ENCODE measurements at regions not wholly inside any gene's neighbourhood (a gene's known extent, or its start where the extent isn't known, plus 50 kb on each side); places are given as distances from the start of the nearest gene placed in this dataset.

DNA sequence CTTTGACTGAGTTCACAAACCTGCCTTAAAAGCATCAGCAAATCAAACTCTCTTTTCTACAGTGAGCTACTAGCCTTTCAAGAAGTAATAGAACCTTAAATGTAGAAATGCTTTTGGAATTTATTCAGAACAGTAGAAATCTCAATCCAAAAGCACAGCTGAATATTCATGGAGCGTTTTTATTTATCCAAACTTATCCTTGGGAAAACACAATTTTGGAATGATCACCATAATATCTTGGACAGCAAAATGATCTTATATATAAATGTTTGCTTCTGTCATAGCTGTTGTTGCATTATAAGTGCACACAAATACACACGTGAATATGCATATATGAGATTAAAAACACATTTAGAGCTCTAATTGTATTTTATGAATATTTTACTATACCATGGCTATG is 747.3 kb upstream of the PIK3C3 start:
- no peak for DNase-seq

- no peak for DNase-seq
These were observed 748.6 kb upstream of the PIK3C3 start for GRCh38 chr18:41206341-41206830.

DNA sequence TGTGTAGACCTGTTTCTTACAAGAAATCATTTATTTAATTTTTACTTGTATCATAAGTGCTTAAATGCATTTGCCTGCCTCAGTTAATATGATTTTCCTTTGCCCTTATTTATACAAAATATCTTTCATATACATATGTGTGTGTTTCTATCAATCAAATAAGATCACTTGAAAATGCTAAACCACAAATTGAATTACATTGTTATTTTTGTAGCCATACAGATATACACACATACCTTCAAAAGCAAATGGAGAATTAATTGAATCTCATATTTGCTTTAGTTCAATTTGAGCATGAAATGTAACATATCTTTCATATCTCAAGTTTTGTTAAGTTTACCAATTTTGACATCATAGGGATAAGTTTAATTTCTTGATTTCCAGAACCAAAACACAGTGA is 755.8 kb upstream of the PIK3C3 start:
- DNase-seq = no peak

GRCh38 chr18:41197967-41198366 is 757.1 kb upstream of the PIK3C3 start:
- DNase-seq = no peak

DNA sequence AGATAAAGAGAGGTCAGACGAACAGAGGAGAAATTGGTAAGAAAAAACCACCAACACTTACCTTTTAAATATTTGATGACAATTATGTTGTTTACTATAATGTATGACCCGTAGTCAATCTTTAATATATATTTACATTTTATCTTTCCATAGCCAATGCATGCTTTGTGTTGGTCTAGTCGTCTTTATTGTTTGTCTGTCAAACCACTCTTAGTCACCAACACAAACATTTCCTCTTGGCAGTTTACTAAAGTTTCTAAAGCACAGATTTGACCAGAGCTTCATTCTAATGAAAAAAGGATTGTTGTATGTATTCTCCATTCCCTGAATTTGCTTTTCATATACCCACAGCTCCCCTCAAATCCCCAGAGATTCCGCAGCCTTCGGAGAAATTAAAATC is 784.7 kb upstream of the PIK3C3 start:
- DNase-seq = no peak

DNA sequence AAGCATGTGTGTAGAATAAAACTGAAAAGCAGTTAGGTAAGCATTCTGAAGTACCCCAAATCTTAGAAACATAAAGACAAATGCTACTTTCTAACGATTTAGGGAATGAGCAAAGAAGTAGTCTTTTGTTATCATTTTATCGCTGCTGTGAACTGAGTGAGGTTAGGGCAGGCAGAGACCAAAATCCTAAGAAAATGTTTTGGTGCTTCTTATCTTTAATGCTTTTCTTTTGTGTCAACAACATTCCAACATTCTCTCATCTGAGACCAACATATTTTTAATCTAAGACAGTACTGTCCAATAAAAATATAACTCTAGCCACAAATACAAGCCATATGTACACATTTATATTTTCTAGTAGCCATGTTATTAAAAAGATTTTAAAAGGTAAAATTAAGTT is 789.4 kb upstream of the PIK3C3 start:
- DNase-seq = no peak

GRCh38 chr18:41162781-41163180 is 792.3 kb upstream of the PIK3C3 start:
- DNase-seq = no peak

GRCh38 chr18:41162191-41162590 is 792.8 kb upstream of the PIK3C3 start:
- DNase-seq = no peak

GRCh38 chr18:41155910-41156851 is 798.9 kb upstream of the PIK3C3 start:
- DNase-seq = no peak

- DNase-seq = no peak
These were observed 800.0 kb upstream of the PIK3C3 start for GRCh38 chr18:41155025-41155424.

- DNase-seq = no peak
These were observed 801.2 kb upstream of the PIK3C3 start for GRCh38 chr18:41153871-41154270.

DNA sequence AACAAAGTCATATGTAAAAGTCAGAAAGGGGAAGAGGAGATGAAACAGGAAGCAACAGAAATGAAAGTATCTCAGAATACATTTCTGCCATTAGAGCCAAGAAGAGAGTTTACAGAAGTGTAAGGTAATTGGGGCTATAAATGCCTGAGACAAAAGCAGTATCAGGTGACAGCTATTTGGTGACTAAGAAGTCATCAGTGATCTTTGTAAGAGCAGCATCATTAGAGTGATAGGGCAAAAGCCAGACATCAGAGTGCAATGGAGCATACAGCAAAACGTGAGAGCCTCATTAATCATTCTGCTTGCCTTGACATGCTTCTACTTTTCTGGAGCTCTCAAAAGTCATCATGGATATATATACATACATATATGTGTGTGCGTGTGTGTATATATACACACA is 804.7 kb upstream of the PIK3C3 start:
- no peak for DNase-seq

DNA sequence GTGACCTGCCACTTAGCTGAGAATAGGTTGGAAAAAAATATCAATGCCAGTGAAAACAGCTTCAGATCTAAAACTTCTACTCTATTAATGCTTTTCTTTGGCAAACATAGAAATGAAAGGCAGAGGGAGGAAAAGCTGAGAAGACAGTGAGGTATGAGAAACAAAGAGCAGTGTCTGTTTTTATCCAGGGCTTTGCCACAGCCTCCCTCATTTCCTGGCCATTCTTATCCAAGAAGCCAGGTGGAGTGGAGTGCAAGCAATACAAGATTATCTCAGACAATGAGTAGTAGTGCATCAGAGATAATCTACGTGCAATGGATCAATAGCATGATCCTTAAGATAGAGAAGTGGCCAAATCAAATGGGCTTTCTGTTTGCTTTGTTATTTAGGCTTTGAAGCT is 808.7 kb upstream of the PIK3C3 start:
- no peak for DNase-seq

GRCh38 chr18:41145516-41145915 is 809.5 kb upstream of the PIK3C3 start:
- no peak for DNase-seq

- DNase-seq = no peak
These were observed 810.6 kb upstream of the PIK3C3 start for GRCh38 chr18:41144441-41144840.

- no peak for DNase-seq
These were observed 814.5 kb upstream of the PIK3C3 start for GRCh38 chr18:41140506-41140905.

GRCh38 chr18:41135146-41135545 is 819.9 kb upstream of the PIK3C3 start:
- no peak for DNase-seq

- no peak for DNase-seq
These were observed 820.6 kb upstream of the PIK3C3 start for GRCh38 chr18:41134426-41134825.

GRCh38 chr18:41131050-41131449 is 824.0 kb upstream of the PIK3C3 start:
- DNase-seq = no peak

GRCh38 chr18:41128545-41128944 is 826.5 kb upstream of the PIK3C3 start:
- DNase-seq = no peak

- no peak for DNase-seq
These were observed 826.9 kb upstream of the PIK3C3 start for GRCh38 chr18:41128126-41128525.

DNA sequence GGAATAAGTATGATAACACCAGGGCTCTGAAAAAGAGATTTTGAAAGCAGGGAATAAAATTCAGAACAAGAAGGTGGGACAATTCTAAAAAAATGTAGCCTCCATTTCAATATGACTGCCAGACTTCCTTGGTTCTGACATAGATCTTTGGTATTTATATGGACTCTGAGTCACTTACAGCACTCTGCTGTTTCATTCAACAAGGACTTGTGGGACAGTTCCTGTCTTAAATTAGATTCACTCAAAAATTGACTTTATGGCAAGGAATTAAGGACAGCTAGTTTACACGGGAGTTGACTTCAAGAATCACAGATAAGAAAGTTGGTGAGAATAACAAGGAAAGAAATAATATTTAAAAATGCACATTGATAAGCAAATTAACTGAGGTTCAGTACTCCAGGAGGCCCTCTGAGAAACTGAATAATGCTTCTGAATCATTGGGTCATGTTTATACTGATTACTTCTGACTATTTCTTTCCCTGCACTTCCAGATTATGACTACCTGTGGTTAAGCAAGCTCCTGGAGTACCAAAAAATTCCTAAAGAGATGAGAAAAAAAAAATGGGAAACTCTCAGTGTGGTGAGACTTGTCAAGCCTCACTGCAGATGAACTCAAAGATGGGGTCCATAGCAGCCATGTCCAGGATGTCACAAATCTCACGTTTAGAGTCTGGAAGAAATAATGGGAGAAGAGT is 828.3 kb upstream of the PIK3C3 start:
- no peak for DNase-seq

GRCh38 chr18:41121116-41121826 is 833.8 kb upstream of the PIK3C3 start:
- DNase-seq = no peak

Data from CD4-positive, alpha-beta T cell treated with Interleukin-4 for 4 hours (primary cell).